GM18502 (cell line): ENCODE measurements at regions not wholly inside any gene's neighbourhood (a gene's known extent, or its start where the extent isn't known, plus 50 kb on each side); places are given as distances from the start of the nearest gene placed in this dataset.

Source experiments
- ATAC-seq: cut with Tn5 transposase; IDR thresholded peaks from one replicate; pipeline ENCODE4 v1.9.1; 2021; ENCODE audit warnings: mild to moderate bottlenecking; ENCODE audit not compliant: unreplicated experiment, poor library complexity

DNA sequence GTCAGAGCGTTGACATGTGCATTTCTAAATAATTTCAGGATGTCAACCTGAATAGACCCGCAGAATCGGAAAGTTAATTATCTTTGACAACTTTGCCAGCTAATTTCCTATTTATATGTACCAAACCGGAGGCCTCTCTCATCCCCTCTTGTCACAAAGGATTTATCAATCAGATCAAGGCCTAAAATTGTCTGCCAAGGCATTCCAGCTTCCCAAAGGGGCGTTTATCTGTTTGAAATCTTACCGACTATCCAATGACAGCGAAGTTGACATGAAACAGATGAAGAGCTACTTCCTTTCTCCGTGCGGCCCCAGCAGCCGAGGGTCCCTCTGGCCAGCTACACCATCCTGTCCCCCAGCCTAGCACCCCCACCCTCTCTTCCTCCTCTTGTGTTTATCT lies 223.7 kb upstream of the DYNLRB2 start:
- ATAC-seq: no peak

DNA sequence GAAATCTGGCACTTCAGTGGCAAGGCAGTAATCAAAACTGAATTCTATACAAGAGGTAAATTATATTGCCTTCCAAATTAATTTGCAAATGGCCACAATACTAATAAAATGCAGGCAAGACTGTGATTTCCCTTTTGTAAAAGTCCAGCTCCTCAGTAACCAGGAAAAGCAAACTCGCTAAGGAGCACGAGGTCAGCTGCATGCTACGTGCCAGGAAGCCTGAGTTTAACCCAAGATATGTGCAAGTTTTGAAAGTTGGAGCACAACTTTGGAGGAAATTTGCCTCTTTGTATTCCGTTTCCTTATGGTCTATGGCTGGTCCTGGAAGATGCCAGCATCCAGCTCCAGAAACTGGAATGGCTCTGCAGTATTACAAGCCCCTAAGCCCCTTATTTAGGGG lies 226.8 kb upstream of the DYNLRB2 start:
- ATAC-seq: no peak

DNA sequence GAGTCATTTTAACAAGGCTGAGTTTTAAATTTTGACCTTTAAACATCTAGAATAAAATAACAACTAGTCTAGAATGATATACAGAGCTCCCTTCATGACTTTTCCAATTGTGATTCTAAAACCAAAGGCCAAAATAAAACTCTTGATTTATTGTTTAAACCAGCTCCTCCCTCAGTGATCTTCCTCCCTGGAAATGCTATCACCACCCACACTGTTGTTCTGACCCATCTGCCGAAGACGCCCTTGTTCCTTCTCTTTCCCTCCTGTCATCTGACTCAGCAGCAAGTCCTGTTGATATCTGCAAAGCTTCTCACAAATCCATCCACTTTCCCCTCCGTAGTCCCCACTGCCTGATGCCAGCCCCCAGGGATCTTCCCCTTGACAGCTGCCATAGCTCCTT lies 231.6 kb upstream of the DYNLRB2 start:
- no peak for ATAC-seq

DNA sequence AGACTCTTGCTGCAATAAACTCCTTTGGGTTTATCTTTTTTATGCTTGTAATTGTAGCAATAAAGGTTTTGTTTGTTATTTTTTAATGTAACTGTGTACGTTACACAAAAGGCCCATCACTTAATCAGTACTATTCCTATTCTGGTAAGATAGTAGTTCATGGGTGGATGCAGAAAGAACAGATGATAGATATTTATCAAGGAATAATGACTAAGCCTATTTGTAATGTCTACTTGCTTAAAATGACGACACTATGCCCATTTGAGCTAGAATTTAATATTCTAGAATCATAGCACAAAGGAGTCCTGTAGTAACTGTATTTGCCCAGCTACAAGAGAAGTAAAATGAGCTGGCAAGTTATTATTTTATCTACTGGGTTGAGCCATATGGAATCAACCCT lies 235.4 kb upstream of the DYNLRB2 start:
- ATAC-seq: no peak

DNA sequence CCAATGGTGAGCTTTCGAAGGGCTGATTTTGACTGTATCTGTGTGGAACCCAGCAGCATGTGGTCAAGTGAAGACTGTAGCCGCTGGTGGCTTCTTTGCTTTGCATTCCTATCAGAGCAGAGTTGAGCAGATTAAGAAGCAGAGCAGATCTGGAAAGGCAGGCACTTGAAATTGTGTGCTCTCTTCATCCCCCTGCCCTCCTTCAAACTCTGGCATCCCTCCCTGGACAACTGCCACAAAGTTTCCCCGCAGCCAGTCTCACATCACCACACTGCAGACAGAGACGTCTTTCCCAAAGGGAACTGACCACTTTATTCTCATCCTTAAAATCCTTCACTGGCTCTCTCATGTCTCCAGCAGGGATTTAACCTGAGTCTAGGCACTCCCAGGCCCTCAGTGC lies 237.1 kb upstream of the DYNLRB2 start:
- ATAC-seq: no peak

DNA sequence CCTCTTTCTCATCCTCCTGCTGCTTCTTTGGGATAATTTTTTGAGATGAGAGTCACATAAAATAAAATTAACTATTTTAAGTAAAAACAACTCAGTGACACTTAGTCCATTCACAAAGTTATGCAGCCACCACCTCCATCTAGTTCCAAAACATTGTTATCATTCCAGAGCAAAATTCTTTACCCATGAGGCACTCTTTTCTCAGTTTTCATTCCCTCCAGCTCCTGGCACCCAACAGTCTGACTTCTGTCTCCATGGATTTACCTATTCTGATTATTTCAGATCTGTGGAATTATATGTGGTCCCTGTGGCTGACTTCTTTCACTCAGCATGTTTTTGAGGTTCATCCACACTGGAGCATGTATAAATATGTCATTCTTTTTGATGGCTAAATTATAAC lies 239.9 kb upstream of the DYNLRB2 start:
- no peak for ATAC-seq

DNA sequence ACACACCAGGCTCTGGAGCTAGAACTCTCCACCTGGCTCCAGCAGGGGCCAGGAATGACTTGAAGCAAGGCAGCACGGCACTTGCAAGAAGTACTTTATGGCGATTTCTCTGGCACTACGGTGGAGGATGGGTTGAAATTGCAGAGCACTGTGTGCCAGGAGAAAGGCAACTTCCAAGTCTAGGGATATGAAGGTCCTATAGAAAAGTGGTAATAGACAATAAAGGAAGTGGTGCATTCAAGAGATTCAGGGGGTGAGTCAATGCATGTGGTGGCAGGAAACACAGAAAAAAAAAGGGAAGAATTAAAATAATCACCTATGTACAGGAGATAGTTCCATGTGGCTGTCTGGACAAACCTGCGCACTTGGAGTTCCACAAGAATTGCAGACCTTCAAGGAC lies 240.3 kb upstream of the DYNLRB2 start:
- ATAC-seq: no peak

DNA sequence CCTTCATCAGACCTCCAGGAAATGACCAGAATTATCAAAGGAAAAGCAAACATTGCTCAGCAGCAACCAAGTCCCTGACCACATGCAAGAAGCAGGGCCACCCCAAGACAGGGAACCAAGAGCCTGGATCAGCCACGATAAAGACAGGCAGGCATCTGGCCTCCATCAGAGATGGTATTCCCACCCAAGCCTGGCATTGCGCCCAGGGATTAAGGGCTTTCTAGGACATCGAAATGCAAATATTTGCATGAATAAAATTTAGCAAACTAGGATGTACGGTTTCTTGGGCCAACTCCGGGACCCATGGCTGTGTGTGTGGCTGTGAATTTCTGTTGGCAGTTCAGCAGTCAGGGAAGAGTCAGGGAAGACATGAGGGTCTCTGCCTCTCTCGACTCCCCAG lies 241.4 kb upstream of the DYNLRB2 start:
- ATAC-seq: no peak

DNA sequence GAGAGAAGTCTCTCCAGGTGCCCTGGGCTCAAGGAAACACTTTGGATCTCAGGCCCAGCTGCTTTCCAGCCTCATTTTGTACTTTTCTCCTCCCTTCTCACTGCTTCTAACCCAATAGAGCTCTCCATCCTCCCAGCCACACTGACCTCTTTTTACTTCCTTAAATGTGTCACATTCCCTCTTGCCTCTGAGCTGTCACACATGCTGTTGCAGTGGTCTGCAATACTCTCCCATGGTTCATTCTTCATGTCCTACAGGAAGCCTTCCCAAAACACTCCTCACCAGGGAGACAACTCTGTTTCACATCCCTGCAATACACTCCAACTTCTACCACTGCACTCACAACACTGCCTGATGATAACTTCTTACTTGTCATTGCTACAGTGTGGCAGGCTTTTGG lies 242.1 kb upstream of the DYNLRB2 start:
- ATAC-seq: no peak

DNA sequence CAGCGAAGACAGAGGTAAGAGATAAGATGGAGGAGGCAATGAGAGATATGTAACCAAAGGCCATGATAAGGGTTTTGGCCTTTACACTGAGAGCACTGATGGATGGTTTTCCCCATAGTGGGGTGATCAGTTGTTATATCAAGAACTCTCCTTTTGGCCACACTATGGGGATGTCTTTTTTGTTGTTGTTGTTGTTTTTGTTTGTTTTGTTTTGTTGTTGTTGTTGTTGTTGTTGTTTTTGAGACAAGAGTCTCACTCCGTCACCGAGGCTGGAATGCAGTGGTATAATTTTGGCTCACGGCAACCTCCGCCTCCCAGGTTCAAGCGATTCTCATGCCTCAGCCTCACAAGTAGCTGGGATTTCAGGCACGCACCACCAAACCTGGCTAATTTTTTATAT lies 244.8 kb upstream of the DYNLRB2 start:
- ATAC-seq: no peak

DNA sequence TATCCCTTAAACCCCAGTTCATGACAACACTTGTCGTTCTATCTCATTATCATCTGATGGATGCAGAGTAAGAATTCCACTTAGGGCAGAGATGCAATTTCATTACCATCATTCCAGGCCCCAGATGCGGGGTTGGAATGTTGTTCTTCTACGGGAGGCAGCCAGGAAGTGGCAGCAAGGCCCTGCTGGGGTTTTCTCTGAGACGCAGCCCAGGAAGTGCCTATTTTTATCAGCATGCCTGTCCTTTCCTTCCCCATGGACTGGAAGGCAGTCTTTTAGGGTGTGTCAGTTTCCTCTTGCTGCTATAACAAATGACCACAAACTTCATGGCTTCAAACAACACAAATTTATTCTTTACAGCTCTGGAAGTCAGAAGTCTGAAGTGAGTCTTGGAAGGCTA lies 246.6 kb upstream of the DYNLRB2 start:
- ATAC-seq: no peak

DNA sequence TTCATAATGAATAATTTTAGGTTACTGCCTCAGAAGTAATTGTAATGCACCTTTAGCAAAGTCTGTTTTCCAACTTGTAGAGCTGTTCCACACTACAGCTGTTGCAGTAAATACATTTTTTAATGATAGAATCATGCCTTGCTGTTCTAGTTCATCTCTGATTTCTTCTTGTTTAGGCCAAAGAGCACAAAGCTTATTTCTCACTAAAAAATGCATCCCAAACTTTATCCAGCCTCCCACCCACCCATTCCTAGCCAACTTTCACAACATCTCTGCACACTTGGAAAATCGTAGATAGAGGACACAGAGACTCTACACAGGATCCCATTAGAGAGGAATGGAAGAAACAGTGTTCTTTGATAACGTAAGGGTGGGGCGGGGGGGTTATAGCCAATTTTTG lies 252.2 kb upstream of the DYNLRB2 start:
- ATAC-seq: no peak

DNA sequence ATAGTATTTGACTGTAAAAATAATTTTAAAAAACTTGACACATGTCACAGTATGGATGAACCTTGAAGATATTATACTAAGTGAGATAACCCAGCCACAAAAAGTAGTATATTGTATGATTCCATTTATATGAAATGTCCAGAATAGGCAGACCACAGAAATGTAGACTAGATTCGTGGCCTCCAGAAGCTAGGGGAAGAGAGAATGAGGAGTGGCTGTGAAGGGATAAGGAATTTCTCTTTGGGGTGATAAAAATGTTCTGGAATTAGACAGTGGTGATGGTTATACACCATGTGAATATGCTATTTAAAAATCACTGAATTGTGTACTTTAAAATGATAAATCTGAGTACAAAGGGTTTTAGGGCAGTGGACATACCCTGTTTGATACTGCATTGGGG lies 253.1 kb upstream of the DYNLRB2 start:
- no peak for ATAC-seq

DNA sequence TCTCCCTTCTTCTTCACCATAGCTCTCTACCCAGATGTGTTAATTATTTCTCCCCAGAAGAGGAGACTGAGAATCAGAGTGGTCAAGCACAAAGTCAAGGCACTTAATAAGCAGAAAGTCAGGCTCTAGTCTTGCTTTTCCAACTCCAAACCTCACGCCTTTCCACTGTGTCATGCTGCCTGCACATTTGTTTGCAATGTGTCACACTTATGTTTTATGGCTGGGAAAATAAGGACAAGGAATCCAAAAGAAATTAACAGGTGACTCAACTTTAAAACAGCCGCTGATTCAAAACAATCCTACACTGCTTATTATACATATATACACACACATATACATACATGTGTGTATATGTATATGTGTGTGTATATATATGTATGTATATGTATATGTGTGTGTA lies 255.7 kb upstream of the DYNLRB2 start:
- no peak for ATAC-seq

DNA sequence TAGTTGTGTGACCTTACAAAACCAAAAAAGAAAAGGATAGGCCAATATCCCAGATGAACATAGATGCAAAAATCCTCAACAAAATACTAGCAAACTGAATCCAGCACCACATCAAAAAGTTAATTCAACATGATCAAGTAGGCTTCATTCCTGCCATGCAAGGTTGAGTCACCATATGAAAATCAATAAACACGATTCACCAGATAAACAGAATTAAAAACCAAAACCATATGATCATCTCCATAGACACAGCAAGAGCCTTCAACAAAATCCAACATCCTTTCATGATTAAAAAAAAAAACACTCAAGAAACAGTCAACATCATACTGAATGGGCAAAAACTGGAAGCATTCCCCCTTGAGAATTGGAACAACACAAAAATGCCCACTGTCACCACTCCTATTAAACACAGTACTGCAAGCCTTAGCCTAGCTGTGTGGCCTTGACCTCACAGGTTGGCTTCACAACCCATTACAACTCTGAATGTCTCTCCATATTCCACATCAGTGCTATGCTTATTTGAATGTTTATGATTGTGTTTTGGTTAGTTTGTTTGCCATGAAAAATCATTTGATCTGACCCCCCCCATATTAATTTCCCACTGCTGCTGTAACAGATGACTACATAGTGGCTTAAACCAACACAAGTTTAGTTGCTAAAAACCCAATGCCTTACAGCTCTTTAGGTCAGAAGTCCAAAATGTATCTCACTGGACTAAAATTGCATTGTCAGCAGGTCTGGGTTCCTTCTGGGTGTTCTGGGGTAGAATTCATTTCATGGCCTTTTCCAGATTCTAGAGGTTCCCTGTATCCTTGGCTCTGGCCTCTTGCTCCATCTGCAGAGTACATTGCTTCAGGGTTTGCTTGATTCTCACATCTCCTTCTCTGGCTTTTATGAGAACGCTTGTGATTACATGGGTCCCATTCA lies 257.1 kb upstream of the DYNLRB2 start:
- ATAC-seq: no peak

DNA sequence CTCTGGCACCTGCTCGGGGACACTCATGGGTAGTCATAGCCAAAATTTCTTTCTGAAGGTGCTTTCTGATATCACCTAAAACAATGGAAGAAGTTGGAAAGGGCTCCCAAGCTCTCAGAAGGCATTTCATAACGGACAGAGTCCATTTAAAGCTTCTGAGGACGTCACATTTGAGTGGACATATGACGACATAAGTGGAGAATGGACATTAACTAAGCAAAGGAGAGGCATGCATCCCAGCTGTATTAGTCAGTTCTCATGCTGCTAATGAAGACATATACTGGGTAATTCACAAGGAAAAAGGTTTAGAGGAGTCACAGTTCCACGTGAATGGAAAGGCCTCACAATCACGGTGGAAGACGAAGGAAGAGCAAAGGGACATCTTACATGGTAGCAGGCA lies 260.2 kb upstream of the DYNLRB2 start:
- no peak for ATAC-seq

DNA sequence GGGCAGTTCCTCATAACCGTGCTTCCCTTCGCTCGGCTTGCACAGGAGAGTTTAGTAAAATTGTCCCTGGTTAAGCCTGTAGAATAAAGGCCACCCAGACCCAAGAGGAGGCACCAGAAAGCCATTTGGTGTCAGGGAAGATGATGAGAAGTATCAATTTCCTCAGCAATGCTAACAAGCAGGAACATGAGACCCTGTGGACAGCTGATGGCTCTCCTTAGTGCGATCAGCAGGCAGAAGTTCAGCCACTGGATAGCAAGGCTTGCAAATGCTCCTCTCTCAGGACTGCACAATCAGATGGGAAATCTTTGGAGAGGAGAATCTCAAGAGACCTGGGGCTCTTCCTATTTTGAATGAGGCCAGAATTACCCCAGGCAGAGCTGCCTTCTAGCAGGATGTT lies 261.1 kb upstream of the DYNLRB2 start:
- ATAC-seq: no peak

DNA sequence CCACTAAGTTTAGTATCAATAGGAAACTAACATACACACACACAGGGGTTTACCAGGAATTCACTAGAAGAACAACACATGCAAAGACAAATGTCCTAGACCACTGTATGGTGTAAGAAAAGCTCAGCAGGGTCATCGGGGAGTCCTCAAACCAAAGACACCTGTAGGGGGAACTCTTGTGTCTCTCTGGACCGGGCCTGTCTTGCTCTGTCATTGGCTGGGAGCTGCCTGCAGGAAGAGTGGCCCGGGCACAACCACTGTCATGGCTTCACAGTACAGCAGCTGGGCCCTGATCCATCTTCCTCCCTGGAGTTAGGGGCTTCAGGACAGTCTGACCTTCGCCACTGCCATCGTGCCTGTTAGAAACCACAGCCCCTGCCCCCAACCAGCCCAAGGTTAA lies 263.6 kb upstream of the DYNLRB2 start:
- no peak for ATAC-seq

DNA sequence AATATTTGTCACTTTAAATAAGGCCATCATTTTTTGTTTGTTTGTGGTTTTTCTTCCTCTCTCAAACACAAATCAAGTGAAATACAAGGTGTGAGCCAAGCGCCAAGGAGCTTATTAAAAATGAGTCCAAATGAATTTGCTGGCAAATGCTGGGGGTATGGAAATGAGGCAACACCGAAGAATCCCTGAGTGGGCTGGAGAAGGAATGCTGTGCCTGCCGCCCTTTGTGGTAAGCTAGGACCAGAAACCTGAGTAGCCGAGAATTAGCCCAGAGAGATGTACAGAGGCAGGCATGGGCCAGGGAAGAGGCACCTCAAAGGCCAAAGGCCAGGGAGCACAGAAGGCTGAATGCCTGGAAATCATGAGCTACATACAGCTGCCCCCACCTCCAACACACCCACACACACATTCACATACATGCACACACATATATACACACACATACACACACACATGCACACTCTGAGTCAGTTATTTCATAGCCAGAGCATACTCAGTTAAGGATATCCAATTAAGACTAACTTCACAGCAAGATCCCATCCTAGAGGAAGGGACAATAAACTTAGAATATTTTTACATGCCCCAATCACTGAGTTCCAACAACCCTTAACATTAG lies 266.1 kb upstream of the DYNLRB2 start:
- ATAC-seq: no peak

DNA sequence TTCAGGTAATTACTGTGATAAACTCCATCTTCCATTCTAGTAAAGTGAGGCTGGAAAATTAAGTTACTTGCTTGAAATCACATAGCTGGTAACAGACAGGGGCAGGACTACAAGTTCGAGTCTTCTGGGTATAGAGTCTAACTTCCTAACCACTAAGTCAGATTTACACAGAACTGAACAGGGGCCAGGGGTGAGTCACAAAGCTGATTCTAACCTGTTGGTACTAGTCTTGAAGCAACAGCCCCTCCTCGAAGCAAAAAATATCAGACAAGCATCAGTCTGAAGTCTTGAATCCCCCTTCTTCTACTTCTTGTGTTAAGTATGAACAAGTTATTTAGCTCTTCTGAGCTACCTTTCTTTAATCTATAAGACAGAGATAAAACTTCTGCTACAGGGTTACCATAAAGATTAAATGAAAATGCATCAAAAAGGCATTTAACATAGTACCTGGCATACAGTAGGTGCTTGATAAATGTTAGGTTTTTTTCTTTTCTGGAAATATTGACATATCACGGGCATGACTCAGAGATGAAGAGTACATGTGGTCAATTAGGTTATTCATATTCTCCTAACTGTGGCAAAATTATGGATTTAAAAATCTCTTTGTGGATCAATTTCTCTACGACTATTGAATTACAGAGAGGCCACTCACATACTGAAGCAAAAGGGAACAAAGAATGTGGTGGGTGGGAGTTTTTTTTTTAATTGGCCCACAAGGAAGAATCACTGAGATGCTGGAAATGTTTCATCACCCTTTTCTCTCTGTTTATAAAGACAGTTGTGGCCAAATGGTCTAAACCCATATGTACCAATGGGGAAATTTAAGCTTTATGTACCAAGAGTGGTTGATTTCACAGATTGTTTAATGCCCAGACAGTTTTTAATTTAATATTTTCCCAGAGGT lies 266.9 kb upstream of the DYNLRB2 start:
- ATAC-seq: no peak
